Astrocyte of the cerebellum (primary cell): ENCODE measurements at regions not wholly inside any gene's neighbourhood (a gene's known extent, or its start where the extent isn't known, plus 50 kb on each side); places are given as distances from the start of the nearest gene placed in this dataset.
"Not testable (repeated sequence)": the region's sequence is repeated elsewhere in the genome, so short reads cannot be mapped to it uniquely, and the experiment has no call there.

Experiments used
- DNase-seq: peaks from one replicate; pipeline ENCODE4 v3.0.0-alpha.2; 2011; ENCODE audit warnings: low read depth
- H3K4me3 ChIP-seq: 2 replicates; pipeline ENCODE4 v1.5.1; 2011; ENCODE audit warnings: mild to moderate bottlenecking, low read depth, low read length, moderate library complexity
- in situ Hi-C: cut with HindIII; loops from 2 replicates; pipeline ENCODE4 v1.10.0; 2017; ENCODE audit warnings: low sequenced_read_pairs
- TF ChIP-seq, protein P1 (sequence below): IDR thresholded peaks from 2 replicates; pipeline ENCODE4 v1.5.1; 2012; ENCODE audit warnings: low read length, low read depth, moderate library complexity, mild to moderate bottlenecking; ENCODE audit errors: missing control alignments

DNA sequence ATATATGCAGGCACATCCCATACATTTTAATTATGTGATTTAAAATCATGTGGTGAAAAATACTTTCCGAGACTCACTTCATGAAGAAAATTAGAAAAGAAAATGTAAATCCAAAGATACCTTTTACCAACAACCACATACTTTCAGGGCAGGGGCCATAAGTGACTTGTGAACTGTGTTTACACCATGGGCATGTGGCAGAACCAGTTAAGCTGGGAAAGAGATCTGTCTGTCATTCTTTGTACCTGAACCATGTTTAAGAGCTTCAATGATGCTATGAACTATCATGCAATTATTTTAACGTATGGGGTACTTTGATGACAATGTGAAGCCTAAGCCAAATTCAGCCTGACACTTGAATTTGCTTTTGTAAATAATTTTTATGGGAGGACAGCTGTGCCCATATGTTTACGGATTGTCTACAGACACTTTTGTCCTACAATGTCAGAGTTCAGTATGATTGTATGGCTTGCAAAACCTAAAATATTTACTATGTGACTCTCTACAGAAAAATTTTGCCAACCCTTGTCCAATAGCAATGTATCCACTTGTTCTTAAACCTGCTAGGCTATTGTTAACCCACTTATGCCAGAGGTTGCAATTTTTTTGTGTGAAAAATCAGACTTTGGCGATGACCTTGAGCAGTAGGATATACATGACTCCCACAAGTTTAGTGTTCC lies 654.6 kb downstream of the TNS3 start:
- DNase-seq, result no peak
- TF ChIP-seq, protein P1, sequence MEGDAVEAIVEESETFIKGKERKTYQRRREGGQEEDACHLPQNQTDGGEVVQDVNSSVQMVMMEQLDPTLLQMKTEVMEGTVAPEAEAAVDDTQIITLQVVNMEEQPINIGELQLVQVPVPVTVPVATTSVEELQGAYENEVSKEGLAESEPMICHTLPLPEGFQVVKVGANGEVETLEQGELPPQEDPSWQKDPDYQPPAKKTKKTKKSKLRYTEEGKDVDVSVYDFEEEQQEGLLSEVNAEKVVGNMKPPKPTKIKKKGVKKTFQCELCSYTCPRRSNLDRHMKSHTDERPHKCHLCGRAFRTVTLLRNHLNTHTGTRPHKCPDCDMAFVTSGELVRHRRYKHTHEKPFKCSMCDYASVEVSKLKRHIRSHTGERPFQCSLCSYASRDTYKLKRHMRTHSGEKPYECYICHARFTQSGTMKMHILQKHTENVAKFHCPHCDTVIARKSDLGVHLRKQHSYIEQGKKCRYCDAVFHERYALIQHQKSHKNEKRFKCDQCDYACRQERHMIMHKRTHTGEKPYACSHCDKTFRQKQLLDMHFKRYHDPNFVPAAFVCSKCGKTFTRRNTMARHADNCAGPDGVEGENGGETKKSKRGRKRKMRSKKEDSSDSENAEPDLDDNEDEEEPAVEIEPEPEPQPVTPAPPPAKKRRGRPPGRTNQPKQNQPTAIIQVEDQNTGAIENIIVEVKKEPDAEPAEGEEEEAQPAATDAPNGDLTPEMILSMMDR, result no peak
- H3K4me3 ChIP-seq, result no peak overlapping the region
- in situ Hi-C loops, result no loop called here

DNA sequence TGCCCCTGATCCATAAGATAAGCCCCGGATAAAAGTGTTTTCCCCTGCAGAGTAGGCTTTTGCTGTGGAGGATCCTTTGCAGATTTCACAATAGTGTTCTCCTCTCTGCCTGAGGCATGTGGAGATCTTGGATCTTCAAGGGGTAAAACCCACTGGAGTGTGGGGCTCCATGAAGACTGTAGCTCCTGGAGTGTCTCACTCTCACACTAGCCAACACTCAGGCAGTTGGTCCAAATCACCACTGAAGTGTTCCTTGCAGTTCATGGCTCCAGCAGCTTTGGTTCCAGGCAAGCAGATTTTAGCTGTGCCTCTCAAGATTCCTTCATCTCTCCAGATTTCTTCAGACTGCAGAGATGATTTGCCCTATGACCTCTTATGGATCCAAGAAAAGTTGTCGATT lies 665.3 kb downstream of the TNS3 start:
- in situ Hi-C loops, result no loop called here
- no peak for DNase-seq
- H3K4me3 ChIP-seq, result no peak overlapping the region
- TF ChIP-seq, protein P1, result no peak

DNA sequence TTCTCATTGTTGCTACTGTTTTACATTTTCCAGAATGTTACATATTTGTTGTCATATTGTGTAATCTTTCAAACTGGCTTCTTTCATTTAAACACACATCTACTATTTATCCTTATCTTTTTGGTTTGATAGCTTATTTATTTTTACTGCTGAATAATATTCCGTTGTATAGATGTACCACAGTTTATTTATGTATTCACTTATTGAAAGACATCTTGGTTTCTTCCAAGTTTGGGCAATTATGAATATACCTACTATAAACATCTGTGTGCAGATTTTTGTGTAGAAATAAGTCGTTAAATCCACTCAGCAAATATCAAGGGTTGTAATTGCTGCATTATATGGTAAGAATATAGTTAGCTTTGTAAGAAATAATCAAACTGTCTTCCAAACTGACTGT lies 669.2 kb downstream of the TNS3 start:
- in situ Hi-C loops, result no loop called here
- TF ChIP-seq, protein P1, result no peak

GRCh38 chr7:46909601-46910051 lies 672.3 kb downstream of the TNS3 start:
- in situ Hi-C loops, result no loop called here
- DNase-seq, result peak; percentile 86
- H3K4me3 ChIP-seq, result no peak overlapping the region
- TF ChIP-seq, protein P1, result no peak

More for the DNA sequence above, 669.2 kb downstream of the TNS3 start:
- H3K4me3 ChIP-seq, result no peak overlapping the region
- DNase-seq, result no peak

DNA sequence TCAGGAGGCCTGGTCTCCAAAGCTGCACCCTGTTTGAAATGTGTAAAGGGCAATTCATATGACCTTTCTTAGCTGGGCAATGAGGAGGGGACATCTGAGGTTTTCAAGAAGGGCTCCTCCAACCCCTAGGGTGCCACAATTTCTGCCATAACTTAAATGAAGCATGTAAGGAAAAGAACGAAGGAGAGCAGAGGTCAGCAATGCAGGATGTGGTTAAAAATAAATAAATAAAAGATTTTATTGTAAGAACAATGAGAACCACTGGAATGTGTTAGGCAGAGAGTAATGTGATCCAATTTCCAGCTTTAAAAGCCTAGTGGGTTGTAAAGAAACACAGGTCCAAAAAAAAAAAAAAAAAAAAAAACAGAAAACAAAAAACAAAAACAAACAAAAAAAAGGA lies 673.1 kb downstream of the TNS3 start:
- peak; percentile 93 for DNase-seq
- TF ChIP-seq, protein P1, result no peak
- in situ Hi-C loops, result no loop called here
- no peak overlapping the region for H3K4me3 ChIP-seq

DNA sequence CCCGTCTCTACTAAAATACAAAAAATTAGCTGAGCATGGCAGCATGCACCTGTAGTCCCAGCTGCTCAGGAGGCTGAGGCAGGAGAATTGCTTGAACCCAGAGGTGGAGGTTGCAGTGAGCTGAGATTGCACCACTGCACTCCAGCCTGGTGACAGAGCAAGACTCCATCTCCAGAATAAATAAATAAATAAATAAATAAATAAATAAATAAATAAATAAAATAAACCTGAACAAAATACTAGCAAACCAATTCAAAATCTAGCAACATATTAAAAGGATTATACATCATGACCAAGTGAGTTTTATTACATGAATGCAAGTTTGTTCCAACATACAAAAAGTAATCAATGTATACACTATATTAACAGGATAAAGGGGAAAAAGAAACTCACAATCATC lies 677.4 kb downstream of the TNS3 start:
- H3K4me3 ChIP-seq, in situ Hi-C loops, DNase-seq: not testable (repeated sequence)

GRCh38 chr7:46902463-46902862 lies 679.4 kb downstream of the TNS3 start:
- in situ Hi-C loops, result no loop called here
- H3K4me3 ChIP-seq, result no peak overlapping the region
- TF ChIP-seq, protein P1, result no peak
- no peak for DNase-seq
